NCI-H1092 treated with DMSO at 0.1 percent for 48 hours (cell line): ENCODE measurements at regions not wholly inside any gene's neighbourhood (a gene's known extent, or its start where the extent isn't known, plus 50 kb on each side); places are given as distances from the start of the nearest gene placed in this dataset.

Experiments used
- DNase-seq: peaks from one replicate; lab custom pipeline; 2025; lab: John Stamatoyannopoulos, UW

DNA sequence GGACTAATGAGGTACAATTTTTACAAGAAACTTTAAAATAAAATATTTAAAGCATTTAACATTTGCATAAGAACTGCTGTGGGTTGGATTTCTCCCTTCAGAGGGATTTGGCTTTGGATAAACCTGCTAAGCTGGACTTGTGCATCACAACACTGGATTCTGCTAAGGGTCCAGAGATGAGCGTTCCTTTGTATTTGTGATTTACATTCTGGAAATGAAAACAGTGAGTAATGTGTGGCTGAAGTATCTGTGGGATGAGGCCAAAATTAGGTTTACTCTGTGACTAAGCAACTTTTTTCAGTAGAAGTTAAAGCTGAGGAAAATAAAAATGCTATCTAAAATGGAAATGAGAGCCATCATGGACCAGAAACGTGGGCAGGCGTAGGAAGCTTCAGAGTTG, 494.3 kb downstream of the EPM2A start:
- no peak for DNase-seq

DNA sequence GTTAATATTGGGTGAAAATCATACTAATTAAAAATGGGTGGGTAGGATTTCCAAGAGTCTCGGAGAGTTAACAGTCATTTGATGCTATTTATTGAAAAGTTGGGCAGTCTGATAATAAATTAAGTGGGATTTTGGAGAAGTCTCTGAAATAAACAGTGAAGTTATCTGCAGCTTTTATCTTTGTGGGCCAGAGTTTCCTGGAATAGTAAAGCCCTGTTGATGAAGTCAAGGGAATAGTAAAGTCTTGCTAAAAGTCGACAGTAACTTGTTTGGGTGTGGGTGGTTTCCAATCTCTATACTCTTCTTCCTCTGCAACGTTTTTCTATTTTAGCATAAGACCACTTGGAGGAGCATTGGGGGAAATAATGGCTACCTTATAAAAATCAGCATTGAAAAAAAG, 493.6 kb downstream of the EPM2A start:
- DNase-seq = no peak

DNA sequence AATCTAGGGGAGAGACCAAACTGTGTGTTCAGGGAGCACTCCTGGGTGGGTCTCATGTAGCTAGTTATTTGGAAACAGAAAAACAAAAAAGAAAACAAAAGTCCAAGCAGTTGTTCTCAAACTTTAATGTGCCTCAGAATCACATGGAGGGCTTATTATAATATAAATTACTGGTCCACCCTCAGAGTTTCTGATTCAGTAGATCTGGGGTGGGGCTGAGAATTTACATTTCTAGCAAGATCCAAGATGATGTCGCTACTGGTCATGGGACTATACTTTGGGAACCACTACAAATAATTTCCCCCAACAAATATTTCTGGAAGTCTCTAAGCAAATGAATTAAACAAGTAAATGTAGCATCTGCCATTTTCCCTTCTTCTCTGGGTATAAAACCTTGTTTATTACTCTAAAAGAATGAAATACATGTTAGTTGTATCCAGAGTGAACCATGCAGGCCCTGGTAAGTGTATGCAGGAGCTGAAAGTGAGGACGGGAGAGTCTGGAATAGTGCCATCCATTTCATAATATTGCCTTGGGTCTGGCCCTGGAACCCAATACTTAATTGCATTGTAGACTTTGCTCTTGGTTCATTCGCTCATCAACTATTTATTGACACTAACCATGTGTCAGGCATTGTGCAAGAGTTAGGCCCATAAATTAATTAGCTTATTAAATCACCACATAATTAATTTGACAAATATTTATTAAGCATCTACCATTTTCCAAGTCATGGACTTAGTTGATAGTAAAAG, 490.8 kb downstream of the EPM2A start:
- DNase-seq = no peak

DNA sequence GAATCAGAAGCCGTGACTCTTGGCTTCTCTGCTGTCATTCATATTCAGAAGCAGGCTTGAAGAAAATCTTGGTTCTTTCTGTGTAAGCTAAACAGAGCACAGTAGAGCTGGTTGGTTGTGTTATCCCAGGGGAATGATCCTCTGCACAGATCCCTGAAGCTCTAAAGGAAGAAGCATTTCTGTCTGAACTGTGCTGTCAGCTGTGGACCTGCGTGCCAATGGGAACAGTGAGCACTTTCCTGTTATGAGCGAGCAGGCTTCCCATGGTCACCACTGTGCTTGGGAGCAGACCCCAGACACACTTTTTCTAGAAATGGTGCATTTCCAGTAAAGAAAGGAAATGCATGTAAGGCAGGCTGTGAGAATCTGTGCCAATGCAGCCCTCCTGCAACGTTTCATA, 490.2 kb downstream of the EPM2A start:
- no peak for DNase-seq

DNA sequence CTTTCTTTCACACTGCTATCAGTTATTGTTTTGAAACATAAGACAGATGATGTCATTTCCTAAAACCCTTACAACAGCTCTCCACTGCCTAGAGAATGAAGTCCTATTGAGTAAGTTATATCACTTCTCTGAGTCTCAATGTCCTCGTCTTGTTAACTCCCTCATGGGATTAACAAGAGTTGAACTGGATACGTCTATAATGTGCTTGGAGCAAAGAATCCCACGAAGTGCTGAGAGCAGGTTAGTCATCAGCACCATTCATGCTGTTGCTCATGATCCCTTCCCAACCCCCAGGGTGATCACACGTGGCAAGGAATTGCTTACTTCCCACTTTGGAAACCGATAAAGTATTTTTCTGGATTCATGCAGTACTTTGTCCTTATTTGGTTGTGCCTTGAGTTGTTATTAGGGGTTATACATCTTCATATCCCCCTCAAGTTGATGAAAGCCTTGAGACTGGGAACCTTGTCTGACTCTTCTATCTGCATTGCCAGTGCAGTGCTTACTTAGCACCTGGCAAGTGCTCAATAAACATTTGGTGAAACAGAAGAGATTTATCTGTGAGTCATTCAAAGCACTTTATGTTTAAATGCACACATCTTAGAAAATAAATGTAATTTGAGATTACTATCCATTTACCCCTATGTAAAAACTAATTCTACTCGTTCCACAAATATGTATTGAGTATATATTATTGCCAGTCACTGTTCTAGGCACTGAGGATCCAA, 487.5 kb downstream of the EPM2A start:
- DNase-seq = no peak

DNA sequence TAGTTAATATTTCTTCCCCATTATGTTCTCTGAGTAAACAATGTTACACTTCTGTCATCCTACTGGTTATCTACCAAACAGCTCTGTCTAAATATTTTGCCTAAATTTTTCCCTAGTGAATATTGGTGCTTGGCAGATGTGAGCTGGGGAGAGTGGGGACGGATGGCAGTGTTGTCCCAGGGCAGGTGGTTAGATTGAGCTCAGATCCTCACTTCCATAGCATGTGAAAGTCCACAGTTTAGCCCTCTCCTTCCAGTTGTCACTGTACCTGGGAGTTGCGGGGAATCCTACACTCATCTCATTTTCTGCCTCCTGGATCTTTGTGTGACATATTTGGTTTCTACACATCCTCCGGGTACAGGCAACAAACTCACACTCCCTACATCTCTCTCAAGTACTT, 484.9 kb downstream of the EPM2A start:
- DNase-seq = no peak

DNA sequence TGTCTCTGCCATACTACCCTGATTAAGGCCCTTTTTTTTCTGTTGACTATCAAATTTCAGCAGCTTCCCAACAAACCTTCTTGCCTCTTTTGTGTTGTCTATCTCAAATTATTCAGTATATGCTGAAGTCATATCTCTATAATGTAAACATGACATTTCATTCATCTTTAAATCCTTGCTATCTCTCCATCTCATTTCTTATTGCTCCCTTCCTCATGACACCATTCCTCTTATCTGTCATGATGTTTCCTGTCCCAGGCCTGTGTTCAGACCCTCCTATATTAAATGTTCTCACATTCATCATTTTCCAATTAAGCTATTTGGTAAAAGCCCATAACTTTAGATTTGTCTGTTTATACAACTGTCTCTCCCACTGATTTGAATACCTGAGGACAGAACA, 482.6 kb downstream of the EPM2A start:
- no peak for DNase-seq

DNA sequence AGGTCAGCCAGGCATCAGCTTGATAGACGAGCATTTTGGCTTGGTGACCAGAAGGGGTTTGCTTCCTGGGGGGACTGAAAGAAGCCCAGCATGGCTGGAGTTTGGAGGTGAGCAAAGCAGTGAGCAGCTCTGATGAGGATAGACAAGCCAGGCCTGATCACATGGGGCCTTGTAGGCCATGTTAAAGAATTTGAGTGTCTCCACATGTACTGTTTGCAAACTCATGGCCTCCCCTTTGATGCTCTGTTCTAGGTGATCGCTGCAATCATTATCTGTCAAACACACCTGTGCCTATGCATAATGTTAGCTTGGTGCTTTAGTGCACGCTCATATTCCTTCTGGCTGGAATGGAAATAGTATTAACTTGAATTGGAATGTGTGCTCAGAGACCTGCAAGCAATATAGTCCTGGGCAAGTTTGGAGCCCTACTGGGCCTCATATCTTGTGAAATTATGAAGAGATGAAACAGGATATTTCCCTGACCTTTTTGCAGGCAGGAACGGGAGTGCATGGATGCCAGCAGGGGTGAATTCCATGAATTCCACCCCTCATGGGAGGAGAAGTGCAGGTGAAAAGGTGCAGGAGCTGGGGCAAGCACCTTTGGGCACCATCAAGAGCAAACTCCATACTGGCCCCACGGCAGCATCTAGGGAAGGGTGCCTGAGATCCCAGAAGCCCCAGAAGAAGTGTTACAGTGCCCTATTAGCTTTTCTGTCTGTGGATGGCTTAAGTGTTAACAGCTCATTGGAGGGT, 480.5 kb downstream of the EPM2A start:
- DNase-seq = no peak

DNA sequence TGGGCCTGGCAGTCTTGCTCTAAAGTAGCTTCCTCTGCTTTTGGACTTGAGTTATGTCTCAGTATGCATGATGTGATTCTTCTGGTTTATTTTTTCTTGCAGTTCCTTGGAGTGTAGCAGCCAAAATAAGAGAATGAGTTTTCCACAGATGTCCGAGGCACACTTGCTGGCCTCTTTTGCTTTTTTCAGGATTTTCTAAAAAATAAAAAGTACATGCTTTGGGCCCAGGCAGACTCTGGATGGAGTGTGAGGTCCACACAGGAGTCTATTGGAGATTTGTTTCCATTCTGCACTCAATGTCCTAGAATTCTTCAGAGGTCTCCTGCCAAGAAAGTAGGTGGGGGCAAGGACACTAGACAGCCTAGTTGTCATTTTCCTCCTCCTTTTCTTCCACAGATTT, 477.6 kb downstream of the EPM2A start:
- no peak for DNase-seq

DNA sequence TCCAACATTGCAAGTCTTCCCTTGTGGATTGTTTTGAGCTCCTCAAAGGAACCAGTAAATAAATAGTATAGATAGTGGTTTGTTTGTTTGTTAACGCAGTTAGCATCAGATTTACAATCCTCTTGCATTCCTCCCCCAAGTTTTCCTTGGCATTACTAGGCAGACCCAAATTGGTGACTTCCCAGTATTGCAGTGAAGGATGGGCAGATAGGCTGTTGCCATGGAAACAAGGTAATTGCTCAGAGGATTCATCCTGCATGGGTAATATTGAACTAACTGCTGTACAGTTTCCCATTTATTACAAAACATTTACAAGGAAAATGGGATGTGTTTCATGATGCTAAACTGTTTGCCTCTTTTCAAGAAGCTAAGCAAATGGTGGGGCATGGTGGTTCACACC, 477.2 kb downstream of the EPM2A start:
- DNase-seq = no peak

DNA sequence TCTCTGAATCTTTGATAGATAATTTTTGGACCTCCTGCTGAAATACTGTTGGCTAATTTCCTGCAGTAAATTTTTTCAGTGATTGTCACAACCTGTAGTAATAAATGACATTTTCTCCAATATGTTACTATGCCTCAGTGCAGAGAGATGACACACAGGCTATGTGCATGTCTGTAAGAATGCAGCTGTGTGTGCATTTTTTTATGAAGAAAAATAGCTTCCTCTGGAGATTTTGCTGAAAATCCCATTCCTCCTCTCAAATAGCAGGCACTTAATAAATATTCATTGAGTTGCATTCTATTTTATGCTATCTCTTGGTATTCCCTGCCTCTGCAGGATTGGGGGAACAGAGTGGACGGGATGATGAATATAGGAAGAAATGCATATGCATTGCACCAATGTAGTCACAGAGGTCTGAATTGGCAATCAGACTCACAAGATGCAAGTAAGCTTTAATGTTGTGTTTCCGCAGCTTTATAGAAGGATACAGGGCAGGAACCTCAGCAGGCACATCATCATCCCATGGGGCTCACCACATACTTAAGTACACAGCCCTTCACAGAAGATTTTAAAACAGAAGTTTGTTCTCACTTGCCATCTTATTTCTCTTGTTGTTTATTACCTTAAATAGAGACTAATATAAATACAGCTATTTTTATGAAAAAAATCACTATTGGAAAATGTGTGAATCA, 474.7 kb downstream of the EPM2A start:
- no peak for DNase-seq

DNA sequence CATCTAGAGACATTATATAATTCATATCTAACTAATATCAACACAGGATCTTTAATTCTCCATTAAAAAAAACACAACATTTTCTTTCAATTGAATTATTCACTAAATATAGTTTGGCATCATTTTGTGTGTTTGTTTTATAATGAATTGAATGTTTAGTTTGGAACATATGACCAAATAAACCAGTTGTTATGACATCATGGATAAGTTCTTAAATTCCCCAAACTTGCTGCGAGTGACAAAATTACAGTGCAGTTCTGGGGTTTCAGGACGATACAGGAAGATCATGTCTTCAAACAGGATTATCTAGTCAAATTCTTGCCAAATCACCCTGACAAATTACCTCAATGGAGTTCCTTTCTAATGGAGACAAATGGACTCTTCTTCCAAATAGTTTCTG, 473.6 kb downstream of the EPM2A start:
- no peak for DNase-seq

DNA sequence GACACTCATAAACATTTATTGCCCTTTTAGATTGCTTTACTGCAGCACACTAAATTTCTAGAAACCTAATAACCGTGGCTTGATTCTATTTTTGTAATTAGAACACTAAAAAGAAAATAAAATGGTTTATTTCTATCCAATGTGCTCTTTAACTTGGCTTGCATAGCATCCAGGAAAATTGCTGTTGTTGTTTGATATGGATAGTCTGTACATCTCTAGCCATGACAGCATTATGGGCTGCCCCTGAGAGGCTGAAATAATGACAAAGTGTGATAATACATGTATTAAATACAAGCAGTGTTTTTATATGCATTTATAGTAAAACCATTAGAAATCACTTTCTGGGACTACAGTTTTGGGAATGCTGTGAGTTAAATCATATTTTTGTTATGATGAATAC, 472.5 kb downstream of the EPM2A start:
- DNase-seq = no peak

DNA sequence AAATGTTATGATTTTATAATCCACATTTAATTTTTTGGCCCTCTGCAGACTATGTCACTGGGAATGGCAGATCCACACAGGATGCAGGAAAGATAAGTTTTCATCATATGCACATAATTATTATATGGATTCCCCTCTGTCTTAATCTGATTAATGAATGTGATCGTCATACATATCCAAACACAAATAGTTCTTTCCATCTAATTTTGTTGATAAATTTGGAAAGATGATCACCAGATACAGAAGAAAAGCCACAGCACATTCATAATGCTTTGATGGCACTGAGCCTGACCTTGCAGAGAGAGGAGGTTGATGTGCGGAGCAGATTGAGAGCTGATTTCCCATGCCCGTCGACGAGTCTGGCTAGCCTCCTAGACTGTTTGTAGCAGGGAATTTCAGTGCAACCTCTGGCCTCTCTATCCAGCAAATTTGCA, 471.5 kb downstream of the EPM2A start:
- no peak for DNase-seq

DNA sequence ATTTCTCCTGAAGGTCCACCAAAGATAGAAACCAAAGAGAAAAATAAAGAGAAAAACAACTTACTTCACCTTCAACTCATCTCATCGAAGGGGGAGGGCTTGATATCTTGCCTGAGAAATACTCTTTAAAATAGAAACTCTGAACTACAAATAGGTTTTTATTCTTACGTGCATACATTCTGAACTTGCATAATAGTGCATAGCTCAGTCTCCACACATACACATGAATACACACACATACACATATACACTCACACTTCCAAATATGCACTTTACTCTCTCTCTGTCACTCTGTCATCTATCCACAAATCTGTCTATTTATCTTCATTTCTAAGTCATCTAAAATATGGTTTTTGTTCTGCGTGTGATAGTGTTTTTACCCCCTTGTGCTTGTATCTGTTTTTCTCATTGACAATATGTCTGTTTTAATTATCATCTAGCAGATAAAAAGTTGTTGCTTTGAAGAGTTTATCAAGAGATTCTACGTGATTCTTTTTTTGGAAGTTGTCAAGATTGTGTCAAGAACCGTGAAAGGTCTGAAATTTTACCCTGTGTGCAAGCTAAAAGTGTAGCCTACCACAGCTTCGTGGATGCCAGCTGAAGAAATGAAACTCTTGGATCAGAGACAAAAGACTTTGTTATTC, 468.8 kb downstream of the EPM2A start:
- DNase-seq = no peak

DNA sequence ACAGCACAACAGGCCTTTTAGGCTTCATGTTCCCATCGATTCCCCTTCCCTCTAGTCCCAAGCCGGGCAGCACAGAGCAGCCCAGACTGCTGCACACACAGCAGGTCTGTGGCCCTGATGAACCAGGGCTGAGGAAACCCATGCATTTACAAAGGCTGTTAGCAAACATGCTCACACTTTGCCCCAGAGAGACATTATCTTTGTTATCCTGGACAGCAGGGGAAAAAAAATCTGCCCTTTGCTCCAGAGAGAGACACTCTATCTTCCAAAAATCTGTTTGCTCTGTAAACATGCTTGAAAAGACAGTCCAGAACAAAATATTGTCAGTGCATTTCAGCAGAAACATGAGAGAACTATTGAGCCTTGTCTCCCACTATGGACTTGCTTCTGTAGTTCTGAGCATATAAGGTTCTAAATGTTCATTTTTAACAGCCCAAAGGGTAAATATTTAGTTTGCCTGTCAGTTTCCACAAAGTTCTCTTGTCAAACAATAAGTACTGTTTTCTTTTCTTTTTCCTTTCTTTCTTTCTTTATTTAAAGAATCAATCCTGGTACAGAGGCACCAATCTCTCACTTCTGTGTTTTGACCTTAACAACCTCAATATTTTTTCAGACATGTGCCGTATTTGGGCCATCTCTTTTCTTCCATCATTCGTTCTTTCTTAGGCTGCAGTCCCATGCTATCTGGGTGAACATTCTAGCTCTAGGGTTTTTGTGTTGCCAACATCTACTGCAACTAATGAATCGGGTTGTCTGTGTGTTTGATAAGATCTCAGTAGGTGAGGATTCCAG, 468.0 kb downstream of the EPM2A start:
- DNase-seq = peak; percentile 22

DNA sequence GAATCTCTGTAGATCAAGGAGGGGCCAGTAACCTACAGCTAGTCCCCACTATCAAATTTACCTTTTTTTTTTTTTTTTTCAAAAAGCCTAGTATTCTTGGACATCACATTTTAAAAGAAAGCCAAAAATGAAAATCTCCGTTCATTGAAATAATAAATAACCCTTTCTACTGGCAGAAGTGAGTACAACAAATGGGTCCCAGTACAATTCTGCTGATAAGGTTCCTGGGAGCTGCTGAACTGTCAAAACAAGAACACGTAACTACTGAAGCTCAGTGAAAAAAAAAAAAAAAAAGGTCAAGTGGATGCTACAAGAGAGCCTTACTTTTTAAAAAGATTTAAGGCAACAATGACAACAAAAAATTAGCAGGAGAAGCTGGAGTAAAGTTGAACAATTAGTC, 464.9 kb downstream of the EPM2A start:
- DNase-seq = no peak

DNA sequence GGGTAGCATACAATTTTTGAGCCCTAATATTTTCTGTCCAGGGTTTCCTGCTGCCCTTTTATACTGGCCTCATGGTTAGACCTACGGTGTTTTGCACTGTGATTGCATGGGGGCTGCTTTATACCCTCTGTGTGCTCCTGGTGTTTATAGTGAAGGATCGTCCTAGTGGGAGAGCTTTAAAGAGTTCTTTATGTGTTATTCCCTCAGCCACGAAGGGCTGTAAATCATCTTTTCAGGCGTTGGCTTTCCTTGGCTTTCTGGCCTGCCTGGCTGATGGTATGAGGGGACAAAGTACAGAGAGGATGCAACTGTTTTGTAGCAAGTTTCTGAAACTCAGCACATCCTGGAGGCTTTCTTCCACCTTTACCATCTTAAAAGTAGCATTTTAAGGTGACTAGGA, 464.3 kb downstream of the EPM2A start:
- DNase-seq = no peak

DNA sequence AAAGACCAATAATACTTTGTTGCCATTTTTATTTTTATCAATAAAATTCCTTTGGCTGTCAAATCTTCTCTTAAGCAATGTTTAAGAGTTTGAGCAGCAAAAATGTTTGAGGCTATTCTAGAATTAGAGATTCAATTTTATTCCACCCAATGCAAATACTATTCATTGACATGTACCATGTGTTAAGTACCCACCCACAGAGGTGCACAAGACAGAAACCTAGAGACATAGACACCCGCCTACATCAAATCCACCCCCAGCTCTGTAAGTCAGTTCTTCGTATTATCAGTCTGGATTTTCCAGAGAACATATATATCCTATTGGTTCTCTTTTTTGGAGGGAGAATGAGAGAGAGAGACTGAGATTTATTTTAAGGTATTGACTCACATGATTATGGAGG, 463.7 kb downstream of the EPM2A start:
- no peak for DNase-seq

DNA sequence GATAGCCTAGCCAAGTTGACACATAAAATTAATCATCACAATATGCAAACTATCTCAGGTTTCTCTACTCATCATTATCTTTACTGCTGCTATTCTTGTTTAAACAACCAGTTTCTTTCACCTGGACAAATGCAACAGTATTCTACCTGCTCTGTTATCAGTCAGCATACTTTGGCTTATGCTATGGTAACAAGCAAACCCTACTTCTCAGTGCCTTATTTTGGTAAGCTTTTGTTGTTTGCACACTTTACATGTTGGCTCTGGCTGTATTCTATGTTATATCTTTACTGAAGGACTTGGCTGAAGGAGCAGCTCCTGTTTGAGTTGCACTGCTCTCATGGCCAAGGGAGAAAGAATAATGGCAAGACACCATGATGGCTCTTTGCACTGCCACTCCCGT, 463.1 kb downstream of the EPM2A start:
- no peak for DNase-seq

DNA sequence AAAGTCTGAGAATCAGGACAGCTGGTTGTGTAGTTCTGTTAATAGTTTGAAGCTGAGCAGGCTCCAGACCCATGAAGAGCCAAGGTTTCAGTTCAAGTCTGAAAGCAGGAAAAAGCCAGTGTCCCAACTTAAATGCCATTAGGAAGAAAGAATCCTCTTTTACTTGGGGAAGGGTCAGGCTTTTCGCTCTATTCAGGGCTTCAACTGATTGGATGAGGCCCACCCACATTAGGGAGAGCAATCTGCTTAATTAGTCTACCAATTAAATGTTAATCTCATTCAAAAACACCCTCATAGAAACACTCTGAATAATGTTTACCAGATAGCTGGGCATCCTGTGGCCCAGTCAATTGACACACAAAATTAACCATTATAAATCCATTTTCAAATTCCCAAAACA, 462.2 kb downstream of the EPM2A start:
- DNase-seq = no peak
